ENCODE measurements at regions not wholly inside any gene's neighbourhood (a gene's known extent, or its start where the extent isn't known, plus 50 kb on each side); places are given as distances from the start of the nearest gene placed in this dataset.

DNA sequence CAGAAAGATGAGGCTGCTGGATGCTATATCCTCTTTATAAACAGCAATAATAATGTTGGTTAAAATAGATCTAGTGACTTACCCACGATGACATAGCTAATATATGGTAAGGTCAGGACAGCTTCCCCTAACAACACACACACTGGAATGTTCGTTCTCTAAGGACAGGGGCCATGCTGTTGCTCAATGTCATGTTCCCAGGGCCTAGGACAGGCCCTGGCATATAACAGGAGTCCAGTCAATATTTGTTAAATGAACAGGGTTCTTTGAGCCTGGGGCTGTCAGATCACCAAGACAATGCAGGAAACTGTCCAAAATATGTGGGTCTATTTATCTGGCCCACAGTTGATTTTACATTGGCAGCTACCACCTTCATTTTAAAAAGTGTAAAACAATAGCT lies 207.1 kb upstream of the MEX3C start:
- BruUV-seq (replicated peaks), result no TSS peak
- 0% methylated on average over 2 of the region's 2 CpGs for WGBS (ENCODE audit: insufficient coverage, low coverage, missing lambda C conversion rate)

More for the DNA sequence above, 207.1 kb upstream of the MEX3C start:
- POLR2A ChIA-PET, result no interaction called here
- intact Hi-C loops (cut with micrococcal nuclease) (no loop called here), in situ Hi-C loops (cut with MboI) (no loop called here)
- H3K9me3 ChIP-seq (replicated peaks; ENCODE audit: control insufficient read depth, insufficient read depth, low read depth, low read length), result no peaks in the 10 kb centered on the region
- no peak overlapping the region for H2AFZ ChIP-seq (ENCODE audit: low read depth, low read length)
- FAIRE-seq (no peak), ATAC-seq (no peak), DNase-seq (ENCODE audit: extremely low read depth in 1 of 4, low spot score in 3 of 4) (no peak)
- H3K36me3 ChIP-seq (ENCODE audit: control insufficient read depth, insufficient read depth, low read length), result no peaks in the 10 kb centered on the region
- no peak overlapping the region for H3K9ac ChIP-seq (ENCODE audit: insufficient read depth in 1 of 2, low read depth in 2 of 2, low read length in 2 of 2)
- no peaks in the 10 kb centered on the region for H3K27me3 ChIP-seq (ENCODE audit: control insufficient read depth in 2 of 2, insufficient read depth in 2 of 2, low read length in 2 of 2)
- H3K4me3 ChIP-seq, result no peak overlapping the region
- H3K27ac ChIP-seq (ENCODE audit: extremely low read depth, low read depth, low read length), result no peak overlapping the region
- CTCF ChIA-PET (ENCODE audit: low intra/inter-chr PET ratio), result no interaction called here
- TF ChIP-seq CEBPB (tag; IDR thresholded peaks at IDR 0.05) (no peak), ZBTB17 (CRISPR knock-in tag; IDR thresholded peaks at IDR 0.05) (no peak), ZNF134 (CRISPR knock-in tag; conservative IDR thresholded peaks at IDR 0.05) (no peak), TBP (optimal IDR thresholded peaks at IDR 0.05; ENCODE audit: low read depth, low read length) (no peak), DPF2 (IDR thresholded peaks at IDR 0.05) (no peak), NR2C1 (IDR thresholded peaks at IDR 0.05) (no peak), NR2C1 (tag; IDR thresholded peaks at IDR 0.05) (no peak), THRAP3 (IDR thresholded peaks at IDR 0.05; ENCODE audit: borderline replicate concordance) (no peak), CHD1 (IDR thresholded peaks at IDR 0.05; ENCODE audit: low read length) (no peak)
- TF ChIP-seq, protein P1, sequence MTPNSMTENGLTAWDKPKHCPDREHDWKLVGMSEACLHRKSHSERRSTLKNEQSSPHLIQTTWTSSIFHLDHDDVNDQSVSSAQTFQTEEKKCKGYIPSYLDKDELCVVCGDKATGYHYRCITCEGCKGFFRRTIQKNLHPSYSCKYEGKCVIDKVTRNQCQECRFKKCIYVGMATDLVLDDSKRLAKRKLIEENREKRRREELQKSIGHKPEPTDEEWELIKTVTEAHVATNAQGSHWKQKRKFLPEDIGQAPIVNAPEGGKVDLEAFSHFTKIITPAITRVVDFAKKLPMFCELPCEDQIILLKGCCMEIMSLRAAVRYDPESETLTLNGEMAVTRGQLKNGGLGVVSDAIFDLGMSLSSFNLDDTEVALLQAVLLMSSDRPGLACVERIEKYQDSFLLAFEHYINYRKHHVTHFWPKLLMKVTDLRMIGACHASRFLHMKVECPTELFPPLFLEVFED (CRISPR knock-in tag; conservative IDR thresholded peaks at IDR 0.05), result no peak
- TF ChIP-seq, protein P2, sequence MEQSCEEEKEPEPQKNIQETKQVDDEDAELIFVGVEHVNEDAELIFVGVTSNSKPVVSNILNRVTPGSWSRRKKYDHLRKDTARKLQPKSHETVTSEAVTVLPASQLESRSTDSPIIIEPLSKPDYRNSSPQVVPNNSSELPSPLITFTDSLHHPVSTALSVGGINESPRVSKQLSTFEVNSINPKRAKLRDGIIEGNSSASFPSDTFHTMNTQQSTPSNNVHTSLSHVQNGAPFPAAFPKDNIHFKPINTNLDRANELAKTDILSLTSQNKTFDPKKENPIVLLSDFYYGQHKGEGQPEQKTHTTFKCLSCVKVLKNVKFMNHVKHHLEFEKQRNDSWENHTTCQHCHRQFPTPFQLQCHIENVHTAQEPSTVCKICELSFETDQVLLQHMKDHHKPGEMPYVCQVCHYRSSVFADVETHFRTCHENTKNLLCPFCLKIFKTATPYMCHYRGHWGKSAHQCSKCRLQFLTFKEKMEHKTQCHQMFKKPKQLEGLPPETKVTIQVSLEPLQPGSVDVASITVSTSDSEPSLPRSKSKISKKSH (CRISPR knock-in tag; IDR thresholded peaks at IDR 0.05), result no peak
- TF ChIP-seq, protein P3, sequence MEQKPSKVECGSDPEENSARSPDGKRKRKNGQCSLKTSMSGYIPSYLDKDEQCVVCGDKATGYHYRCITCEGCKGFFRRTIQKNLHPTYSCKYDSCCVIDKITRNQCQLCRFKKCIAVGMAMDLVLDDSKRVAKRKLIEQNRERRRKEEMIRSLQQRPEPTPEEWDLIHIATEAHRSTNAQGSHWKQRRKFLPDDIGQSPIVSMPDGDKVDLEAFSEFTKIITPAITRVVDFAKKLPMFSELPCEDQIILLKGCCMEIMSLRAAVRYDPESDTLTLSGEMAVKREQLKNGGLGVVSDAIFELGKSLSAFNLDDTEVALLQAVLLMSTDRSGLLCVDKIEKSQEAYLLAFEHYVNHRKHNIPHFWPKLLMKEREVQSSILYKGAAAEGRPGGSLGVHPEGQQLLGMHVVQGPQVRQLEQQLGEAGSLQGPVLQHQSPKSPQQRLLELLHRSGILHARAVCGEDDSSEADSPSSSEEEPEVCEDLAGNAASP (IDR thresholded peaks at IDR 0.05), result no peak
- TF ChIP-seq, protein P4, sequence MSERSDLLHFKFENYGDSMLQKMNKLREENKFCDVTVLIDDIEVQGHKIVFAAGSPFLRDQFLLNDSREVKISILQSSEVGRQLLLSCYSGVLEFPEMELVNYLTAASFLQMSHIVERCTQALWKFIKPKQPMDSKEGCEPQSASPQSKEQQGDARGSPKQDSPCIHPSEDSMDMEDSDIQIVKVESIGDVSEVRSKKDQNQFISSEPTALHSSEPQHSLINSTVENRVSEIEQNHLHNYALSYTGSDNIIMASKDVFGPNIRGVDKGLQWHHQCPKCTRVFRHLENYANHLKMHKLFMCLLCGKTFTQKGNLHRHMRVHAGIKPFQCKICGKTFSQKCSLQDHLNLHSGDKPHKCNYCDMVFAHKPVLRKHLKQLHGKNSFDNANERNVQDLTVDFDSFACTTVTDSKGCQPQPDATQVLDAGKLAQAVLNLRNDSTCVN (CRISPR knock-in tag; IDR thresholded peaks at IDR 0.05), result no peak
- TF ChIP-seq, protein P5, sequence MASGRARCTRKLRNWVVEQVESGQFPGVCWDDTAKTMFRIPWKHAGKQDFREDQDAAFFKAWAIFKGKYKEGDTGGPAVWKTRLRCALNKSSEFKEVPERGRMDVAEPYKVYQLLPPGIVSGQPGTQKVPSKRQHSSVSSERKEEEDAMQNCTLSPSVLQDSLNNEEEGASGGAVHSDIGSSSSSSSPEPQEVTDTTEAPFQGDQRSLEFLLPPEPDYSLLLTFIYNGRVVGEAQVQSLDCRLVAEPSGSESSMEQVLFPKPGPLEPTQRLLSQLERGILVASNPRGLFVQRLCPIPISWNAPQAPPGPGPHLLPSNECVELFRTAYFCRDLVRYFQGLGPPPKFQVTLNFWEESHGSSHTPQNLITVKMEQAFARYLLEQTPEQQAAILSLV (tag; IDR thresholded peaks at IDR 0.05), result no peak
- no peaks in the 10 kb centered on the region for H3K4me1 ChIP-seq (replicated peaks in 1 of 2; ENCODE audit: control insufficient read depth in 2 of 2, insufficient read depth in 2 of 2, low read length in 2 of 2)
- no peaks in the 10 kb centered on the region for H3K79me2 ChIP-seq (ENCODE audit: control insufficient read depth, insufficient read depth, low read length)
- no peaks in the 10 kb centered on the region for H3K9me1 ChIP-seq (ENCODE audit: control insufficient read depth, insufficient read depth, low read length)
- H4K20me1 ChIP-seq (replicated peaks; ENCODE audit: control insufficient read depth, insufficient read depth, low read length), result no peaks in the 10 kb centered on the region
- H3K4me2 ChIP-seq (ENCODE audit: insufficient read depth, low read length), result no peak overlapping the region

Data from K562 (cell line).